Astrocyte (in vitro differentiated cells and primary cell): ENCODE measurements at regions not wholly inside any gene's neighbourhood (a gene's known extent, or its start where the extent isn't known, plus 50 kb on each side); places are given as distances from the start of the nearest gene placed in this dataset.
A peak's percentile ranks its signal among the peaks of the same experiment; 100 is the strongest.
"Not testable (repeated sequence)": the region's sequence is repeated elsewhere in the genome, so short reads cannot be mapped to it uniquely, and the experiment has no call there.

Experiments
- DNase-seq: peaks from one replicate; pipeline ENCODE4 v3.0.0-alpha.2; 2010; ENCODE audit warnings: low read depth
- FAIRE-seq: peaks from 2 replicates; lab custom pipeline; 2011; peaks lifted over from hg19 to GRCh38; lab: Jason Lieb, UNC
- H2AFZ ChIP-seq: 2 replicates; pipeline ENCODE4 v1.6.0; 2012; ENCODE audit warnings: low read depth, low read length, inconsistent platforms
- H3K27ac ChIP-seq: 2 replicates; pipeline ENCODE4 v1.5.1; 2011; ENCODE audit warnings: low read depth, low read length, inconsistent platforms
- H3K27me3 ChIP-seq: 2 replicates; pipeline ENCODE4 v1.6.0; 2011; ENCODE audit warnings: low read length, inconsistent platforms; ENCODE audit not compliant: insufficient read depth
- H3K36me3 ChIP-seq: 2 replicates; pipeline ENCODE4 v1.5.1; 2011; ENCODE audit warnings: low read length, inconsistent platforms; ENCODE audit not compliant: insufficient read depth
- H3K4me1 ChIP-seq: 2 replicates; pipeline ENCODE4 v1.5.1; 2011; ENCODE audit warnings: low read length, inconsistent platforms; ENCODE audit not compliant: insufficient read depth
- H3K4me2 ChIP-seq: 2 replicates; pipeline ENCODE4 v1.6.0; 2012; ENCODE audit warnings: low read length, inconsistent platforms
- H3K4me3 ChIP-seq: 2 replicates; pipeline ENCODE4 v1.5.1; 2011; ENCODE audit warnings: low read depth, mild to moderate bottlenecking, low read length, inconsistent platforms; ENCODE audit not compliant: insufficient read depth
- H3K79me2 ChIP-seq: 2 replicates; pipeline ENCODE4 v1.6.0; 2012; ENCODE audit warnings: mild to moderate bottlenecking, low read length, inconsistent platforms; ENCODE audit not compliant: insufficient read depth
- H3K9ac ChIP-seq: 2 replicates; pipeline ENCODE4 v1.6.0; 2012; ENCODE audit warnings: mild to moderate bottlenecking, low read length, inconsistent platforms
- H3K9me3 ChIP-seq: 2 replicates; pipeline ENCODE4 v1.5.1; 2012; ENCODE audit warnings: low read depth, mild to moderate bottlenecking, low read length, inconsistent platforms; ENCODE audit not compliant: insufficient read depth
- H4K20me1 ChIP-seq: 2 replicates; pipeline ENCODE4 v1.6.0; 2012; ENCODE audit warnings: low read length, inconsistent platforms; ENCODE audit not compliant: insufficient read depth
- H3K27ac Mint-ChIP-seq: one replicate; pipeline ENCODE4 v1.8.0; 2021; ENCODE audit warnings: mild to moderate bottlenecking, mixed read lengths; ENCODE audit not compliant: unreplicated experiment
- H3K27me3 Mint-ChIP-seq: one replicate; pipeline ENCODE4 v1.8.0; 2021; ENCODE audit warnings: low read depth, mixed read lengths; ENCODE audit not compliant: unreplicated experiment
- H3K36me3 Mint-ChIP-seq: one replicate; pipeline ENCODE4 v1.8.0; 2021; ENCODE audit warnings: low read depth, mixed read lengths; ENCODE audit not compliant: unreplicated experiment
- H3K4me1 Mint-ChIP-seq: one replicate; pipeline ENCODE4 v1.8.0; 2021; ENCODE audit warnings: low read depth, mixed read lengths; ENCODE audit not compliant: unreplicated experiment
- H3K4me3 Mint-ChIP-seq: one replicate; pipeline ENCODE4 v1.8.0; 2021; ENCODE audit warnings: mild to moderate bottlenecking, moderate library complexity, mixed read lengths; ENCODE audit not compliant: unreplicated experiment
- H3K9me3 Mint-ChIP-seq: one replicate; pipeline ENCODE4 v1.8.0; 2021; ENCODE audit warnings: mild to moderate bottlenecking, mixed read lengths; ENCODE audit not compliant: unreplicated experiment
- CTCF ChIP-seq: IDR thresholded peaks from 2 replicates; pipeline ENCODE4 v1.5.1; 2011; ENCODE audit warnings: low read depth, mild to moderate bottlenecking, inconsistent platforms, low read length, moderate library complexity; ENCODE audit not compliant: insufficient read depth
- EZH2 ChIP-seq: IDR thresholded peaks from 2 replicates; pipeline ENCODE4 v1.6.1; 2012; ENCODE audit warnings: mild to moderate bottlenecking, low read length, inconsistent platforms; ENCODE audit not compliant: insufficient read depth

DNA sequence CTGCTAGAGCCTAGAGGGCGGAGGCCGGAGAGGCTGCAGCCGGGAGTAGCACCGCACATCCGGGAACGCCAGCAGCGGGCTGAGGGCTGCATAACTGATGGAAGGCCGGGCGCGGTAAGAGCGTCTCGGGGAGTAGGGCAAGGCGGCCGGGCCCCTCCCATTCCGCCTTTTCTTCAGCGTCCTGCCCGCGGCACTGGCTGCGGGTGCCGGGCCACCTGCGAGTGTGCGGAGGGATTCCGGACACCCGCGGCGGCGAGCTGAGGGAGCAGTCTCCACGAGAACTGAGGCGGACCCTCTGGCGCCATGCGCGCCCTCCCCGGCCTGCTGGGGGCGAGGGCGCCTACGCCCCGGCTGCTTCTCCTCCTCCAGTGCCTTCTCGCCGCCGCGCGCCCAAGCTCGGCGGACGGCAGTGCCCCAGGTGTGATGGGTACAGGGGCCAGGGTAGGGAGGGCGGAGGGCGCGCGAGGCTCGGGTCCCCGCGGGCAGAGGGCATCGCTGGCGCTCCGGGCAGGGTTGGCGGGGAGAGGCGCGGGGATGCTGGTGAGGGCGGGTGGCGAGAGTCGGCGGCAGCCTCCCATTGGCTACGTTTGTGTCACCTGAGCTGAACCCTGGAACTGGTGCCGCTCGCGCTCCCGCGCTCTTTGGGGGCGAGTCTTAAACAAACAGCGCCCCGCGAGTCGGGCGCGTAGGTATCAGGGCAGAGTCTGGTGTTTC, 334.4 kb downstream of the SRGAP2C start:
- FAIRE-seq = no peak
- Mint-ChIP-seq H3K36me3 (peaks cover 3% of the 10 kb centered on the region), H3K9me3 (peaks cover 1% of the 10 kb centered on the region), H3K27me3 (peaks cover 7% of the 10 kb centered on the region), H3K4me3 (peak overlapping the region; percentile 89), H3K4me1 (peaks cover 7% of the 10 kb centered on the region), H3K27ac (peak overlapping the region; percentile 53)
- Histone ChIP-seq H3K9me3 (no peaks in the 10 kb centered on the region), H3K4me1 (no peaks in the 10 kb centered on the region), H3K27ac (no peak overlapping the region), H4K20me1 (no peaks in the 10 kb centered on the region), H3K4me2 (peak overlapping the region; percentile 76), H3K9ac (no peak overlapping the region), H3K79me2 (no peaks in the 10 kb centered on the region), H2AFZ (peak overlapping the region; percentile 73), H3K4me3 (peak overlapping the region; percentile 23), H3K27me3 (peaks cover 11% of the 10 kb centered on the region), H3K36me3 (no peaks in the 10 kb centered on the region)
- DNase-seq = no peak
- peak; percentile 58 for TF ChIP-seq EZH2
- no peak for TF ChIP-seq CTCF

- peak overlapping the region; percentile 76 for H3K4me2 ChIP-seq
- Mint-ChIP-seq H3K27ac (peak overlapping the region; percentile 53), H3K4me3 (peak overlapping the region; percentile 89)
- not testable (repeated sequence) for H3K9me3 ChIP-seq, H3K36me3 Mint-ChIP-seq, H3K36me3 ChIP-seq, H3K9ac ChIP-seq, H3K27me3 Mint-ChIP-seq, H3K4me1 ChIP-seq, H4K20me1 ChIP-seq, DNase-seq, H3K4me1 Mint-ChIP-seq, FAIRE-seq, H3K27ac ChIP-seq, H3K9me3 Mint-ChIP-seq, H3K79me2 ChIP-seq
- peak overlapping the region; percentile 23 for H3K4me3 ChIP-seq
- peak overlapping the region; percentile 73 for H2AFZ ChIP-seq
- peaks cover 11% of the 10 kb centered on the region for H3K27me3 ChIP-seq
Measured at GRCh38 chr1:121519756-121520286, 335.0 kb downstream of the SRGAP2C start.

GRCh38 chr1:121522061-121522759, 337.4 kb downstream of the SRGAP2C start:
- no peak overlapping the region for H3K27ac Mint-ChIP-seq

GRCh38 chr1:121523112-121523511, 338.3 kb downstream of the SRGAP2C start:
- not testable (repeated sequence) for H3K9ac ChIP-seq, DNase-seq, H3K4me3 Mint-ChIP-seq, H3K27me3 Mint-ChIP-seq, H3K27ac Mint-ChIP-seq, FAIRE-seq, H3K36me3 Mint-ChIP-seq, H3K79me2 ChIP-seq, H3K4me3 ChIP-seq, H4K20me1 ChIP-seq, H3K27me3 ChIP-seq, H3K4me2 ChIP-seq, H3K9me3 ChIP-seq, H3K36me3 ChIP-seq, H3K9me3 Mint-ChIP-seq, H3K4me1 ChIP-seq, H3K27ac ChIP-seq, H3K4me1 Mint-ChIP-seq, H2AFZ ChIP-seq

More at GRCh38 chr1:121522061-121522759, 337.4 kb downstream of the SRGAP2C start:
- peaks cover 3% of the 10 kb centered on the region for H3K36me3 Mint-ChIP-seq
- DNase-seq (no peak), FAIRE-seq (no peak)
- no peak overlapping the region for H2AFZ ChIP-seq
- peaks cover 11% of the 10 kb centered on the region for H3K27me3 ChIP-seq
- H3K79me2 ChIP-seq = no peaks in the 10 kb centered on the region
- H3K36me3 ChIP-seq = no peaks in the 10 kb centered on the region
- H3K27ac ChIP-seq = no peak overlapping the region
- no peaks in the 10 kb centered on the region for H4K20me1 ChIP-seq
- H3K4me3 Mint-ChIP-seq = no peak overlapping the region
- H3K9ac ChIP-seq = no peak overlapping the region
- H3K9me3 Mint-ChIP-seq = no peaks in the 10 kb centered on the region
- H3K9me3 ChIP-seq = no peaks in the 10 kb centered on the region
- H3K4me1 ChIP-seq = no peaks in the 10 kb centered on the region
- no peak overlapping the region for H3K4me2 ChIP-seq
- TF ChIP-seq CTCF (no peak), EZH2 (no peak)
- H3K4me3 ChIP-seq = no peak overlapping the region
- peaks cover 7% of the 10 kb centered on the region for H3K27me3 Mint-ChIP-seq
- peaks cover 5% of the 10 kb centered on the region for H3K4me1 Mint-ChIP-seq
